ENCODE measurements at regions not wholly inside any gene's neighbourhood (a gene's known extent, or its start where the extent isn't known, plus 50 kb on each side); places are given as distances from the start of the nearest gene placed in this dataset.
"Not testable (repeated sequence)": the region's sequence is repeated elsewhere in the genome, so short reads cannot be mapped to it uniquely, and the experiment has no call there.

DNA sequence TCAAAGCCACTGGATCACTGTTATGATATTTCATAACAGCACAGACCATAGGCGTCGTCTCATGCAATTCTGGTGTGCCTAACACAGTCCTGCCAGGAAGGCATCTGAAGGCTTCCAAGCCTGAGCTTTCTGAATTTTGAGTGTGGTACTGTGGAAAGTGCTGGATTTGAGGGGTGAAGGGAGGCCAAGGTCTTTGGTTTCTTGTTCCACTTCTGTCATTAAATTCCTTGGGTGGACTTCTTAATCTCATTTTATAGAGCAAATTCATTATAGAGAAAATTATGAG, 441.3 kb upstream of the PIK3R1 start:
- peak in 2 of 58 donors; percentile 1 to 5 for DNase-seq

DNA sequence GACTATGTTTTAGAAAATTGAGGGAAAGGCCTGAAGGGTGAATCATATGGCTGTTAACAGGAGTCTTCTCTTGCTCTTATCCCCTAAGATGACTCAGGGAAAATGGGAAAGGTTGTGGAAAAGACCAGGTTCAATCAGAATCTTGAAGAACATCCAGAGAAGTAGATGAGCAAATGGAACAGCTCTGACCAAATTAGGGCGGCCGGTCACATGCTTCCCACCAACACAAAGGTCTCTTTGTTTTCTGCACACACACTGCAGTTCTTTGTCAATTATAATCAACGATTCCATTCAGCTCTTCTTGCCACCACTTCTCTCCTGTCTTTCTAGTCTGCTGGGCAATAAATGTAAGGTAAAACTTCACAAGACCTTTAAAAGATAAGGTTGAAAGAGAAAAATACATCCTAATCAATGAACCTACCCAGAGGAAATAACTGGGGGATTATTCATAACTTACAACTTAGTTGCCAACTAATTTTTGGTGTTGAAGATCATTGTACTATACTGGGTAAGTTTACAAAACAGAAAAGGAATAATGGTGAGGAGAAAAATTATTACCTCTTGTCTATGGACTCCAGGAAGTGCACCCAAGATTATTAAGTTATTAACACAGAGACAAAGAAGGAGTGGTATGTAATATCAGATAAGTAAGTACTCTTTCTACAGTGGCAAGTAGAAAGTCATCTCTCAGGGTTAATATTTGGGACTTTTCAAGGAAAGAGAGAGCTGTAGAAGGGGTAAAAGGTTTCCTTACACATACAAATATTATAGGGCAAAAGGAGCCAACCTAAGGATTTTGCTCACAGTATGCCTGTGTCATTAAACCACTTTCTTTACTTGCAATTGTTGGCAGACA, 441.9 kb upstream of the PIK3R1 start:
- DNase-seq = peak in 52 of 58 donors; percentile 3 to 90 (median 62)

- no peak for DNase-seq
These were observed 443.8 kb upstream of the PIK3R1 start for GRCh38 chr5:67771791-67772190.

DNA sequence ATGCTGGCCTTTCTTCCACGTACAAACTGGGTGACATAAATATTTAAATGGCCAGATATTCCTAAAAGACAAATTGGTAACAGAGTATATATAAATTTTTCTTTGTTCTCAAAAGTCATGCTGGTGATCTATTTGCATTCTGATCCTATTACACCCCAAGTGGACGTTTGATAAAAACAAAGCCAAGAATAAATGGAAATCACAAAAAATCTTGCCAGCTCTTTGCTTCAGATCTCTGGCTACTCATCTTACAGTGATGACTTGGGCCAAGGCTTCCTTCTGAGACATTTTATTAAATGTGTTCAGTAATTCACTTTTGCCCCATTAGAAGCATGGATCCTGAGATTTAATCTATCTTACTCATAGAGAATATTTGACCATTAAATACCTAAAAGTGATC, 444.3 kb upstream of the PIK3R1 start:
- DNase-seq = no peak

- no peak for DNase-seq
These were observed 445.0 kb upstream of the PIK3R1 start for GRCh38 chr5:67770431-67771025.

- DNase-seq = no peak
These were observed 449.9 kb upstream of the PIK3R1 start for GRCh38 chr5:67765697-67766096.

- not testable (repeated sequence) for DNase-seq
These were observed 457.8 kb upstream of the PIK3R1 start for GRCh38 chr5:67757771-67758170.

DNA sequence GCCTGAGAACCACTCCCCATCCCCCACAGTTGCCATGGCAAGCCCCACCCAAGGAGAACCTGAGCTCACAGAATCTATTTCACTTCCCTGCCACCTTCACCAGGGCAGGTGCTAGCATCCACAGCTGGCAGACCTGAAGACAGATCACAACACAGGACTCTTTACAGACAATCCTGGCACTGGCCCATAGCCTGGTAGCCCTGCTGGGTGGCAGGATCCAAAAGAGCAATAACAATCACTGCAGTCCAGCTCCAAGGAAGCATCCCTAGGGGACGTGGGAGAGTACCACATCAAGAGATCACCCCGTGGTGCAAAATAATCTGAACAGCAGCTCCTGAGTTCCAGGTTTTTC, 463.2 kb upstream of the PIK3R1 start:
- no peak for DNase-seq

DNA sequence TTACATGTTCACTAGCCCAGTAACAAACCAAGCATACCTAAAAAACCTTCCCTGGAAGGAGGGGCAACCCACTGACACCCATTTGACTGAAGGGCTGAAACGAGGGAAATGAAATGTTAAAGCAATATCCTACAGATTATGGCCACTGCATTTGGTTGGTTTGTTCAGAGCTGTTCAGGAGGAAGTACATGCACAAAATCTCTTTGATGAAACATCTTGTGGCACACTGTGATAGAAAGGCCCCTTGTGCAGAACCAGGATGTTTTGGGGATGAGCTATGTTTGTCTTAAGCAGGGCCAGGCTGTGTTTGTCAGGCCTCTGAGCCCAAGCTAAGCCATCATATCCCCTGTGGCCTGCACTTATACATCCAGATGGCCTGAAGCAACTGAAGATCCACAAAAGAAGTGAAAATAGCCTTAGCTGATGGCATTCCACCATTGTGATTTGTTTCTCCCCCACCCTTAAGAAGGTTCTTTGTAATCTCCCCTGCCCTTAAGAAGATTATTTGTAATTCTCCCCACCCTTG, 467.3 kb upstream of the PIK3R1 start:
- DNase-seq = no peak

GRCh38 chr5:67747096-67747495, 468.5 kb upstream of the PIK3R1 start:
- DNase-seq = no peak

GRCh38 chr5:67746608-67747007, 468.9 kb upstream of the PIK3R1 start:
- DNase-seq = not testable (repeated sequence)

DNA sequence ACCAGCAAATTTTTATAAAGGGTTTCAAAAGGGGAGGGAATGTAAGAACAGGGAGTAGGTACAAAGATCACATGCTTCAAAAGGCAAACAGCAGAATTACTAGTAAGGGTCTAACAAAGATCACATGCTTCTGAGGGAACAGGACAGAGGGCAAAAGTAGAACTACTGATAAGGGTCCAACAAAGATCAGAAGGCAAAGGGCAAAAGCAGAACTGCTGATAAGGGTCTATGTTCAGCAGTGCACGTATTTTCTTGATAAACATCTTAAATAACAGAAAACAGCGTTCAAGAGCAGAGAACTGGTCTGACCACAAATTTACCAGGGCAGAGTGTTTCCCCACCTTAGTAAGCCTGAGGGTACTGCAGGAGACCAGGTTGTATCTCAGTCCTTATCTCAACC, 469.5 kb upstream of the PIK3R1 start:
- no peak for DNase-seq

DNA sequence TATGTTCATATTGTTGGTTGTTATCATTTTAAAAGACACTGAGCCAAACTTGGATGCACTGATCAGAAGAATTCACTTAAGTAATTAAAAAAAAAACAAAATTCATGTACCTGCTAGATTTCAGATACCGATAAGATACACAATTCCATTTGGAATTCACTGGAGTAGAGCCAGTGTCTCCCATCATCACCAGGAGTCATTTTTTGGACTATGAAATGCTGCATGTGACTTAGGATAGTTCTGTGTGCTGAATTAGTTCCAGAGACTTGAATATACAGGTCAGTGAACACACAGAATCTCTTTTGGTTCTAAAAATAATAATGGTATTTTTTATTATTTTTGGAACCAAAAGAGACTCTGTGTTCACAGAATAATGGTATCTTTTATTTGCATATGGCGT, 482.6 kb upstream of the PIK3R1 start:
- DNase-seq = no peak

DNA sequence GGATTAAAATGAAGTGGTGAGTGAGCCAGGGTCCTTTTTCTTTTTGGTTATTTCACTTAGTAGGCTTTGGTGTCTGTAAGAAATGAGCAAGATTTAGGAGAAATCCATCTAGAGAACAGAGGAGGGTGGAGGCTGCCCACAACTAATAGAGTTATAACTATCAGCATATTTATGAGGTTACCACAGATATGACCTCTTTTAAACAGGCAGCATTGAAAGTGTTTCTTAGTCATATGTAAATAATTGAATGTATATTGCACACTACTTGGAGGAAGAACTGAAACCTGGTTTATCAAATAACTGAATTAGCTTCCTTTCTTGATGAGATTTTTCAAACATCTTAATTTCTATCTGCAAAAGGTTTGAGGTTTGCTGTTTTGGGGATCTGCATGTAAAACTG, 483.1 kb upstream of the PIK3R1 start:
- DNase-seq = no peak

GRCh38 chr5:67731886-67732285, 483.7 kb upstream of the PIK3R1 start:
- peak in 11 of 58 donors; percentile 6 to 89 (median 26) for DNase-seq

DNA sequence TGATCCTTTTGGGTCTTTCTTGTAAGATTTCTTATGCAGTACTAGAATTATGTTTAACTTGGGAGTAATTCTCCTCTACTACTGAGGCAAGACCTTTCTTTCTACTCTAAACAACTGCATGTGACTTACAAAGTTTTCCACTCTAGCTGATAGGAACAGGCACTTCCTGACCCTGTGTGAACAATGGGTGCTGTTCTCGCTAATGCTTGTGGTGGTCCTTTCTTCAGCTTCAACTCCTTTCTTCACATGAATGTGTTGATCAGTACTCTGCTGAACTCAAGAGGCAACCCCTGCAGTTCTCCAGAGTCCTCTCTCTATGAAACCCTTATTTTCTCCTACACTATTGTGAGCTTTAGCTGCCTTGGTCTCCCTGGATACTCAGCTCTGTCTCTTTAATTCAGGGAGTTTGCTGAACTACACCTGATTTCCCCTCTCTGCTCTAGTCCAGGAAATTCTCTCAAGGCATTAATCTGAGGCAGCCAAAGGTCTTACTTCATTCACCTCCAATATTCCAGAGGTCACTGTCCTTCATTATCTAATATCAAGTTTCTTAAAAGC, 484.6 kb upstream of the PIK3R1 start:
- no peak for DNase-seq

DNA sequence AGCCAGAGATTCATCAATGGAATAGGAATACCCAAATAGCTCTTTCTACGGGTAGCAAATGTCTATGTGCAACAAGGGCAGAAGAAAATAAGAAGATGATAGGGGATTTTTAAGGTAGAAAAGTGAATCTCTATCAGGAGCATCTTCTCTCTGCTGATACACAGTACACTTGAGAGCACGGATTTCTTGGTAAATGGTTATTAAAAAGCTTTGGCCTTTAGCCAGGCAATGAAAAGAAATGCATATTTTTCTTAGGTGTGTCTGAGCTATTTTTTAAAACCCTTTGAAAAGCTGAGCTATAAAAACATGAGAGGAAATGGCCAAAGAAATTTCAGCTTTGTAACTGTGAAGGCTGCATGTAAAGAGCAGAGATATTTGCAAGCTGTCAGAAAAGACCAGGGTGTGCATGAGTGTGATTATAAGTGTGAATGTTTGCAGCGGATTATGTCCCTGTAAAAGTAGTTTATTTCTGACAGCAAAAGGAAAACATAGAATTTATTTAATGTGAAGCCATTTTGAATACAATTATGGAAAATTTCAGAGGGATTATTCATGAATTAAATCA, 487.1 kb upstream of the PIK3R1 start:
- peak in 3 of 58 donors; percentile 3 to 12 (median 7) for DNase-seq

DNA sequence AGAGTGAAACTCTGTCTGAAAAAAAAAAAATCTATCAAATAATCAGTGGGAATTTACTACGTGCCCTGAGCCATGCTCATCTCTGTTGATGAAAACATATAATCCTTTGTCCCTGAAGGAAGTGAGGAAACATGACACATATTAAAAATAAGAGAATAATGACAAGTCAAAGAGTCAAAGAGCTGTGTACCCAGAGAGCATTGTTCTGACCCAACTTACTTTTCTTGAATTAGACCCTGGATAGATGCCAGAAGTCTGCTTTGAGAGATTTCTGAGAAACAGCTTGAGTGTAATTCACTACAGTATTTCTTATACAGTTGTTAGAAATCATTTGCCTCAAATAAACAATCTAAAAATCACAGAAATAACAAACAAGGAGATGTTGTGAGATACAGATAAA, 490.0 kb upstream of the PIK3R1 start:
- no peak for DNase-seq

- peak in 9 of 58 donors; percentile 1 to 34 (median 6) for DNase-seq
These were observed 491.0 kb upstream of the PIK3R1 start for GRCh38 chr5:67724412-67725135.

DNA sequence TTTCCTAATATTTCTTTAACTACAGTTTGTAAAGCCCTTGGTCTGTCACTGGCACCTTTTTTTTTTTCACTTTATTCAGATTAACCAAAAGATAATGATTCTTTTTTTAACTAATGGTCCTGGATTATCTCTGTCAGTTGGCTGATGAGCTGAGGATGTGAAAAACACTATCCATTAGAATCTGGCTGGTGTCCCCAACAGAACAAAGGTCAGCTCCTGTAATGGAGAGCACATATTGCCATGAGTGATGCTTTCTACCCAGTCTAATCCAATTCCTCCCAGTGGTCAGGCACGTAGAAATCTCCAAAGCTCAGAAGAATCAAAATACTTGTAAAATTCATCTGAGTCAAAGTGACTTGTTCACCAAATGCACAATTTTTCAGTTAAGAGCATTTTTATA, 491.7 kb upstream of the PIK3R1 start:
- no peak for DNase-seq

DNA sequence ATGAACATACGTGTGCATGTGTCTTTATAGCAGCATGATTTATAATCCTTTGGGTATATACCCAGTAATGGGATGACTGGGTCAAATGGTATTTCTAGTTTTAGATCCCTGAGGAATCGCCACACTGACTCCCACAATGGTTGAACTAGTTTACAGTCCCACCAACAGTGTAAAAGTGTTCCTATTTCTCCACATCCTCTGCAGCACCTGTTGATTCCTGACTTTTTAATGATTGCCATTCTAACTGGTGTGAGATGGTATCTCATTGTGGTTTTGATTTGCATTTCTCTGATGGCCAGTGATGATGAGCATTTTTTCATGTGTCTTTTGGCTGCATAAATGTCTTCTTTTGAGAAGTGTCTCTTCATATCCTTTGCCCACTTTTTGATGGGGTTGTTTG, 493.0 kb upstream of the PIK3R1 start:
- DNase-seq = not testable (repeated sequence)
